ACC112 (cell line): ENCODE measurements at regions not wholly inside any gene's neighbourhood (a gene's known extent, or its start where the extent isn't known, plus 50 kb on each side); places are given as distances from the start of the nearest gene placed in this dataset.

Source experiments
- H2AFZ ChIP-seq: fragments of 200-600 bp; sonication (generic); one replicate; pipeline ENCODE4 v1.6.0; 2017; ENCODE audit warnings: antibody characterized with exemption, low read length; ENCODE audit not compliant: unreplicated experiment
- H3K27ac ChIP-seq: fragments of 200-600 bp; sonication (generic); 2 replicates; pipeline ENCODE4 v1.5.1; 2014; ENCODE audit warnings: low read depth, mild to moderate bottlenecking, antibody characterized with exemption, low read length, moderate library complexity
- H3K27me3 ChIP-seq: fragments of 200-600 bp; sonication (generic); 2 replicates; pipeline ENCODE4 v1.6.1; 2014; ENCODE audit warnings: mild to moderate bottlenecking, antibody characterized with exemption, low read length, moderate library complexity, mixed read lengths; ENCODE audit not compliant: insufficient read depth
- H3K36me3 ChIP-seq: fragments of 200-600 bp; sonication (generic); 2 replicates; pipeline ENCODE4 v1.6.1; 2016; ENCODE audit warnings: mild to moderate bottlenecking, antibody characterized with exemption, low read length, moderate library complexity, mixed read lengths; ENCODE audit not compliant: insufficient read depth
- H3K4me1 ChIP-seq: fragments of 200-600 bp; sonication (generic); one replicate; pipeline ENCODE4 v1.6.1; 2016; ENCODE audit warnings: low read length, mixed read lengths; ENCODE audit not compliant: insufficient read depth, unreplicated experiment, control insufficient read depth
- H3K4me3 ChIP-seq: fragments of 200-600 bp; sonication (generic); 2 replicates; pipeline ENCODE4 v1.5.1; 2014; ENCODE audit warnings: mild to moderate bottlenecking, low read depth, low read length
- H3K79me2 ChIP-seq: fragments of 200-600 bp; sonication (generic); one replicate; pipeline ENCODE4 v1.6.0; 2016; ENCODE audit warnings: low read length; ENCODE audit not compliant: control insufficient read depth, unreplicated experiment, insufficient read depth

- no peaks in the 10 kb centered on the region for H3K36me3 ChIP-seq
- H3K27me3 ChIP-seq: no peaks in the 10 kb centered on the region
- no peaks in the 10 kb centered on the region for H3K4me1 ChIP-seq
- H3K27ac ChIP-seq: no peak overlapping the region
- no peaks in the 10 kb centered on the region for H3K79me2 ChIP-seq
- no peak overlapping the region for H2AFZ ChIP-seq
- no peak overlapping the region for H3K4me3 ChIP-seq
Observed at GRCh38 chr5:65086234-65086890, 317.6 kb downstream of the CWC27 start.

GRCh38 chr5:65087154-65087553 lies 318.4 kb downstream of the CWC27 start:
- Histone ChIP-seq H3K36me3 (no peaks in the 10 kb centered on the region), H3K27me3 (no peaks in the 10 kb centered on the region), H3K27ac (no peak overlapping the region), H3K4me1 (no peaks in the 10 kb centered on the region), H3K4me3 (no peak overlapping the region), H3K79me2 (no peaks in the 10 kb centered on the region), H2AFZ (no peak overlapping the region)

GRCh38 chr5:65094279-65094678 lies 325.5 kb downstream of the CWC27 start:
- Histone ChIP-seq H3K79me2 (no peaks in the 10 kb centered on the region), H2AFZ (no peak overlapping the region), H3K27me3 (no peaks in the 10 kb centered on the region), H3K4me1 (no peaks in the 10 kb centered on the region), H3K4me3 (no peak overlapping the region), H3K36me3 (no peaks in the 10 kb centered on the region), H3K27ac (no peak overlapping the region)

GRCh38 chr5:65098393-65098792 lies 329.7 kb downstream of the CWC27 start:
- Histone ChIP-seq H3K27me3 (no peaks in the 10 kb centered on the region), H3K27ac (no peak overlapping the region), H2AFZ (no peak overlapping the region), H3K36me3 (no peaks in the 10 kb centered on the region), H3K79me2 (no peaks in the 10 kb centered on the region), H3K4me1 (peaks cover 8% of the 10 kb centered on the region), H3K4me3 (no peak overlapping the region)
